ENCODE measurements at regions not wholly inside any gene's neighbourhood (a gene's known extent, or its start where the extent isn't known, plus 50 kb on each side); places are given as distances from the start of the nearest gene placed in this dataset.

- no peak for TF ChIP-seq ZBTB33 (IDR thresholded peaks at IDR 0.05)
- no peak for TF ChIP-seq RXRA (IDR thresholded peaks at IDR 0.05)
Measured at GRCh38 chr5:107169867-107170266, 500.9 kb downstream of the EFNA5 start (continued).

DNA sequence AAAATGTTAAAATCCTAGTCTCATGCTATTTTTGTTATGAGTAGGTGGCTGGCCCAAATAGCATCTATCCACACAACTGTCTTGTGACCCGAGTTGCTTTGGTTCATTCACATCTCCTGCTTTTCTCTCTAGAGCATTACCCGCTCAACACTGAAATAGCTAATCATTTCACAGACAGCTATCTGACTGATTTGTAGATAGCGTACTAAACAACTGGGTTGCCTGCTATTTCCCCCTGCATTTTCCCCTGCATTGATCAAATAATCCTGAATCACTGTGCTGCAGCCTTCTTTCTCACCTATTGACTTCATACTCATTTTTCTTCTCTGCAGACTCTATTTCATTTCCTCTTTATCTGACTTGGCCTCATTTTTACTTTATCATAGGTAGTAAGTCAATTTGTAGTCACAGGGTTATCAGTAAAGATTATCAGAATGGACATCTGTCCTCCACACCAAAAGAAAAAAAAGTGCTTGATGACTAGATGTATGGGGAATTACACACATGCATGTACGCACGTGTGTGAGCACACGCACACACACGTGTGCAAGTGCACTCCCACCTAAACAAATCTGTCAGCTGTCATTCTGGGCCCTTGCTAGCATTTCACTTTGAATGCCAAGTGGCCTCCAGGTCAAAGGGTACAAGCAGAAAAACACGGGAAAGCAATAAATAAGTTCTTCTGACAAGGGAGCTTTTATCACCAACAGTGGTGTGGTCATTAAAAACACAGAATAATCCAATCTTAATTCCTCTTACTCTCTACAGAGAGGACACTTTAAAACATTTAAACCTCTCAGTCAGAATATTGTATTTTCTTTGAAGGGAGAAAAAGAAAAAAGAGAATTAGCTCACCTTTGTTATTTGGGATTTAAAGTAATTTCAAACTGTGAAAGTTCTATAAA is 501.6 kb downstream of the EFNA5 start:
- no peak overlapping the region for H3K27ac ChIP-seq (ENCODE audit: low read depth in 1 of 2, low read length in 2 of 2)
- DNase-seq (ENCODE audit: low spot score) = no peak
- TF ChIP-seq, protein P1, sequence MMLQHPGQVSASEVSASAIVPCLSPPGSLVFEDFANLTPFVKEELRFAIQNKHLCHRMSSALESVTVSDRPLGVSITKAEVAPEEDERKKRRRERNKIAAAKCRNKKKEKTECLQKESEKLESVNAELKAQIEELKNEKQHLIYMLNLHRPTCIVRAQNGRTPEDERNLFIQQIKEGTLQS (IDR thresholded peaks at IDR 0.05) = no peak
- no peak for TF ChIP-seq HNF4A (conservative IDR thresholded peaks at IDR 0.05)
- TF ChIP-seq ZBTB33 (IDR thresholded peaks at IDR 0.05) = no peak
- TF ChIP-seq HNF4G (IDR thresholded peaks at IDR 0.05) = no peak
- no peak for TF ChIP-seq CTCF (IDR thresholded peaks at IDR 0.05; ENCODE audit: low read depth, low read length, missing input control)
- TF ChIP-seq, protein P2, sequence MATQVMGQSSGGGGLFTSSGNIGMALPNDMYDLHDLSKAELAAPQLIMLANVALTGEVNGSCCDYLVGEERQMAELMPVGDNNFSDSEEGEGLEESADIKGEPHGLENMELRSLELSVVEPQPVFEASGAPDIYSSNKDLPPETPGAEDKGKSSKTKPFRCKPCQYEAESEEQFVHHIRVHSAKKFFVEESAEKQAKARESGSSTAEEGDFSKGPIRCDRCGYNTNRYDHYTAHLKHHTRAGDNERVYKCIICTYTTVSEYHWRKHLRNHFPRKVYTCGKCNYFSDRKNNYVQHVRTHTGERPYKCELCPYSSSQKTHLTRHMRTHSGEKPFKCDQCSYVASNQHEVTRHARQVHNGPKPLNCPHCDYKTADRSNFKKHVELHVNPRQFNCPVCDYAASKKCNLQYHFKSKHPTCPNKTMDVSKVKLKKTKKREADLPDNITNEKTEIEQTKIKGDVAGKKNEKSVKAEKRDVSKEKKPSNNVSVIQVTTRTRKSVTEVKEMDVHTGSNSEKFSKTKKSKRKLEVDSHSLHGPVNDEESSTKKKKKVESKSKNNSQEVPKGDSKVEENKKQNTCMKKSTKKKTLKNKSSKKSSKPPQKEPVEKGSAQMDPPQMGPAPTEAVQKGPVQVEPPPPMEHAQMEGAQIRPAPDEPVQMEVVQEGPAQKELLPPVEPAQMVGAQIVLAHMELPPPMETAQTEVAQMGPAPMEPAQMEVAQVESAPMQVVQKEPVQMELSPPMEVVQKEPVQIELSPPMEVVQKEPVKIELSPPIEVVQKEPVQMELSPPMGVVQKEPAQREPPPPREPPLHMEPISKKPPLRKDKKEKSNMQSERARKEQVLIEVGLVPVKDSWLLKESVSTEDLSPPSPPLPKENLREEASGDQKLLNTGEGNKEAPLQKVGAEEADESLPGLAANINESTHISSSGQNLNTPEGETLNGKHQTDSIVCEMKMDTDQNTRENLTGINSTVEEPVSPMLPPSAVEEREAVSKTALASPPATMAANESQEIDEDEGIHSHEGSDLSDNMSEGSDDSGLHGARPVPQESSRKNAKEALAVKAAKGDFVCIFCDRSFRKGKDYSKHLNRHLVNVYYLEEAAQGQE (IDR thresholded peaks at IDR 0.05) = no peak
- no peak for TF ChIP-seq EGR1 (IDR thresholded peaks at IDR 0.05; ENCODE audit: low read depth in 2 of 2)
- no peak for TF ChIP-seq YY1 (IDR thresholded peaks at IDR 0.05)
- no peak for TF ChIP-seq GABPA (IDR thresholded peaks at IDR 0.05 in 1 of 2, conservative IDR thresholded peaks at IDR 0.05 in 1 of 2)
- no peak for TF ChIP-seq RAD21 (IDR thresholded peaks at IDR 0.05)
- TF ChIP-seq FOXA2 (IDR thresholded peaks at IDR 0.05) = no peak
- no peak for TF ChIP-seq RXRA (IDR thresholded peaks at IDR 0.05)
- no peak for TF ChIP-seq MAX (IDR thresholded peaks at IDR 0.05)
- TF ChIP-seq TAF1 (conservative IDR thresholded peaks at IDR 0.05) = no peak
- TF ChIP-seq JUND (IDR thresholded peaks at IDR 0.05) = no peak
- TF ChIP-seq SP1 (IDR thresholded peaks at IDR 0.05) = no peak
- TF ChIP-seq NR2F2 (IDR thresholded peaks at IDR 0.05) = no peak
- no peaks in the 10 kb centered on the region for H3K4me1 ChIP-seq (ENCODE audit: control insufficient read depth in 4 of 4, insufficient read depth in 4 of 4, low read length in 3 of 4)
- no peak overlapping the region for H3K4me3 ChIP-seq (ENCODE audit: low read depth in 1 of 3, low read length in 3 of 3)
- H3K36me3 ChIP-seq (ENCODE audit: control insufficient read depth in 4 of 4, insufficient read depth in 3 of 4, low read depth in 1 of 4, low read length in 3 of 4) = no peaks in the 10 kb centered on the region
- H3K9ac ChIP-seq (ENCODE audit: low read depth in 1 of 2, low read length in 2 of 2) = no peak overlapping the region
- 78% methylated on average over 8 of the region's 8 CpGs for WGBS
- peaks cover 0 to 8% (median 3%) of the 10 kb centered on the region in 4 donors for H3K9me3 ChIP-seq (ENCODE audit: control insufficient read depth in 4 of 4, low read length in 3 of 4)
- no peaks in the 10 kb centered on the region for H3K27me3 ChIP-seq (ENCODE audit: control insufficient read depth in 4 of 4, insufficient read depth in 4 of 4, low read length in 3 of 4)

All from liver (tissue), 8 donors.